ENCODE measurements at regions not wholly inside any gene's neighbourhood (a gene's known extent, or its start where the extent isn't known, plus 50 kb on each side); places are given as distances from the start of the nearest gene placed in this dataset.

GRCh38 chr2:216930716-216931115 is 70.9 kb upstream of the TNP1 start:
- TF ChIP-seq, protein P1, sequence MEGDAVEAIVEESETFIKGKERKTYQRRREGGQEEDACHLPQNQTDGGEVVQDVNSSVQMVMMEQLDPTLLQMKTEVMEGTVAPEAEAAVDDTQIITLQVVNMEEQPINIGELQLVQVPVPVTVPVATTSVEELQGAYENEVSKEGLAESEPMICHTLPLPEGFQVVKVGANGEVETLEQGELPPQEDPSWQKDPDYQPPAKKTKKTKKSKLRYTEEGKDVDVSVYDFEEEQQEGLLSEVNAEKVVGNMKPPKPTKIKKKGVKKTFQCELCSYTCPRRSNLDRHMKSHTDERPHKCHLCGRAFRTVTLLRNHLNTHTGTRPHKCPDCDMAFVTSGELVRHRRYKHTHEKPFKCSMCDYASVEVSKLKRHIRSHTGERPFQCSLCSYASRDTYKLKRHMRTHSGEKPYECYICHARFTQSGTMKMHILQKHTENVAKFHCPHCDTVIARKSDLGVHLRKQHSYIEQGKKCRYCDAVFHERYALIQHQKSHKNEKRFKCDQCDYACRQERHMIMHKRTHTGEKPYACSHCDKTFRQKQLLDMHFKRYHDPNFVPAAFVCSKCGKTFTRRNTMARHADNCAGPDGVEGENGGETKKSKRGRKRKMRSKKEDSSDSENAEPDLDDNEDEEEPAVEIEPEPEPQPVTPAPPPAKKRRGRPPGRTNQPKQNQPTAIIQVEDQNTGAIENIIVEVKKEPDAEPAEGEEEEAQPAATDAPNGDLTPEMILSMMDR (optimal IDR thresholded peaks at IDR 0.05 in 1 of 3, IDR thresholded peaks at IDR 0.05 in 1 of 3, conservative IDR thresholded peaks at IDR 0.05 in 1 of 3; ENCODE audit: extremely low read depth in 1 of 3, insufficient read depth in 2 of 3, low read length in 3 of 3): no peak
- no peak for TF ChIP-seq EZH2 (IDR thresholded peaks at IDR 0.05; ENCODE audit: low read length)

All from keratinocyte (primary cell).